Activated CD4-positive, alpha-beta T cell treated with anti-CD3 and anti-CD28 coated beads for 24 hours (primary cell): ENCODE measurements at regions not wholly inside any gene's neighbourhood (a gene's known extent, or its start where the extent isn't known, plus 50 kb on each side); places are given as distances from the start of the nearest gene placed in this dataset.
"Not testable (repeated sequence)": the region's sequence is repeated elsewhere in the genome, so short reads cannot be mapped to it uniquely, and the experiment has no call there.

Experiments
- DNase-seq, 2 donors: peaks; one replicate each; pipeline ENCODE4 v3.0.0-alpha.2; 2020; ENCODE audit warnings: low read depth in 2 of 2

DNA sequence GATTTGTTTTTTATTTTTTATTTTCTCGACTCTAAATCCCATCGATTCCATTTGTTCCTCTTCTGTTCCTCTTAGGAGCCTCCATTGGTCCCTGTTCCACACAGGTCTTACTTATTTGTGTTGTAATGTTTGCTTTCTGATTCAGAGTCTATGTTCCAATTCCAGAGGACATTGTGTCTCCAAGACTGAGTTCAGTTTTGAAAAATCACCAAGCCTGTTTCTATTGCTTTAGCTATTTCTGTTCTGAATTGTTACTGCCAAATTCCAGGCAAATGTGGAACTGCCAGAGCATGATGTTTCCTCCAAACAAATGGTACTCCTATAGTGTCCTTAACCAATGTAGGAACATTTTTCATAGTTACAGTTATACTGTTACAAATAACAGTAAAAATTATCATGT, 270.9 kb upstream of the SPTLC3 start:
- DNase-seq = no peak

DNA sequence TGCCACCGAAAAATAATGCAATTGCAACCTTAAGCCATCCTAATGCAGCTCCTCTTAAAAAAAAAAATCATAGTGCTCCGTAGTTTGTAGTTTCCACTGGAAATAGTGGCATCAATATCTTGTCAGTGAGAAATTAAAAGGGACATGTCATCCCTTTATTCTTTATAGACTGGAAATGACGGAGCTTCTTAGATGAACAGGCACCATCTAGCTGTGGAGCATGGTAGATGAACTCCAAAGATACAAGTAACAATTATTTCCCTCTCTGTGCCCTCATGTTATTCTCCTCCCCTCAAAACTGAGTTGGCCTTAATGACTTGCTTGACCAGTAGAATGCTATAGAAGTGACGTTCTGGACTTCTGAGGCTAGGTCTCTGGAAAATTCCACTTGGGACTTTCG, 268.1 kb upstream of the SPTLC3 start:
- no peak for DNase-seq

DNA sequence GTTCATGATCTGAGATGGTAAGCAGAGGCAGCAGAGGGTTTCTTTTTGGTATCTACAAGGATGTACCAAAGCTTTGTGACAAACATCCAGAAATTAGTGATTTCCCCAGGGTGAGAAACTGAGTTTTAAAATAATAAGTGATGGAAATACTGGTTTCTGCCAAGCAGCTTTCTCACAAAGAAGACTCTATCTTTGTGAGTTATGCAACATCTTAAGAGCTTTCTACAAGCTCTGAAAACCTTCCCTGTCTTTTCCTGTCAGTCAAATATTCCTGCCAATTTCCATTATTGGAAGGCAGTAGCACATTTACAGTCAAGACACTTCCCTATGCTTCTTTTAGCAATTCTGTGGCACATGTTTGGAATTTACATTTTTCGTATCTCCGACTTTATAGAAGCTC, 264.7 kb upstream of the SPTLC3 start:
- DNase-seq = no peak

GRCh38 chr20:12748359-12748994, 260.3 kb upstream of the SPTLC3 start:
- DNase-seq = no peak

- no peak for DNase-seq
These were observed 258.6 kb upstream of the SPTLC3 start for GRCh38 chr20:12750221-12750620.

GRCh38 chr20:12752900-12753693, 255.7 kb upstream of the SPTLC3 start:
- not testable (repeated sequence) for DNase-seq

DNA sequence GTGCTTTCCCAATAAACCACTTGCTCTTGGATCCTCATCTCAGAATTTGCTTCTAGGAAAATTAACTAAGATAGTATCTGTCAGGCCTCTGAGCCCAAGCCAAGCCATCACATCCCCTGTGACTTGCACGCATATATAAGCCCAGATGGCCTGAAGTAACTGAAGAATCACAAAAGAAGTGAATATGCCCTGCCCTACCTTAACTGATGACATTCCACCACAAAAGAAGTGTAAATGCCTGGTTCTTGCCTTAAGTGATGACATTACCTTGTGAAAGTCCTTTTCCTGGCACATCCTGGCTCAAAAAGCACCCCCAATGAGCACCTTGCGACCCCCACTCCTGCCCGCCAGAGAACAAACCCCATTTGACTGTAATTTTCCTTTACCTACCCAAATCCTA, 255.0 kb upstream of the SPTLC3 start:
- not testable (repeated sequence) for DNase-seq

- not testable (repeated sequence) for DNase-seq
These were observed 249.3 kb upstream of the SPTLC3 start for GRCh38 chr20:12759493-12759892.

DNA sequence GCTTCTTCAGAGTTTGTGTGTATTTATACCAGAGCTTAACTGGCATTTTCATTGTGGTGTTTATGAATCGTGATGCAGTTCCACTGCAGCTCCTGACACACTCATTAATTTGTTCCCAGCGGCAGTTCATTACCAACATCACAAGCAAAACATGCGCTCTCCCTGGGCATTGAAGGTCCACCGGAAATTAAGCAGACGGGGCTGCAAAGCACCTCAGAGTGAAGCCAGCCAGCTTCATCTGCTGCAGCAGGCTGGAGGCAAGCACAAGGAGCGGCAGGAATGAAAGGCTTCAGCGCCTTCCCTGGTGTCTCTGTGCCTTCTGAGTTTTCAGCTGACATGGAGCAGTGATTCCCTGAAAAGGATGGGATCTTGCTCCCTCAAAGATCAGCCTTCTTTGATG, 246.0 kb upstream of the SPTLC3 start:
- DNase-seq = no peak

DNA sequence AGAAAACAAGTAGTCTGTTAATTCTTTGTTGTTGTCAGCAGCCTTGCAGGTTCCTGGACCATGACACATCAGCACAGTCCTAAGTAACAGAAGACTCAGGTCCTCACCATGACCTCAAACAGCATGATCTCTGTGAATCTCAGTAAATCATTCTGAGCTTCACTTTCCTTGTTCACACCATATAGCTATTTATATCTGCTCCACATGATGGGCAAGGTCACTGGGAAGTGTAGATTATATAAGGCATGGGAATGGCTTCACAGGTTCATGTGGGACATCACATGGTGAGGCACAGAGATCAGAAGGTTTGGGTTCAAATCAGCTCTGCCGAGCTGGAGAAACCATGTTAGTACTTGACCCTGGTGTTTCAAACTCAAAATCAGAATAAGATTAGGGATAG, 245.4 kb upstream of the SPTLC3 start:
- DNase-seq = no peak

GRCh38 chr20:12764053-12764452, 244.7 kb upstream of the SPTLC3 start:
- DNase-seq = no peak

DNA sequence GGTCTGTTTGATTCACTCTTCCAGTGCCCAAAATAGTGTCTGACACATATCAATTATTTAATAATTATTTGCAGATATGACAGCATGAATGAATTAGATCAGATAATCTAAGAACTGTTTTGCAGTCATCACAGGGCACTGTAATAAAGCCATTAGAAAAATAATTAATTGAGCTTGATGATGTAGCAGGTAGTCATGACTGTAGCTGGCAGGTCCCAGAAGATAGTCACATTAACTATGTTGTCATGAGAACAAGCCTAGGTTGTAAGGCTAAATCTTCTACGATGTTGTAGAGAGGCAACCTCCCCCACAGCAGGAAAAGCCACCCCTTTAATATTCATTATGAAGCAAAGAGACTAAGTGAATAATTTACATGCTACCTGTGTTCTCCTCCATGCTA, 243.9 kb upstream of the SPTLC3 start:
- DNase-seq = no peak

DNA sequence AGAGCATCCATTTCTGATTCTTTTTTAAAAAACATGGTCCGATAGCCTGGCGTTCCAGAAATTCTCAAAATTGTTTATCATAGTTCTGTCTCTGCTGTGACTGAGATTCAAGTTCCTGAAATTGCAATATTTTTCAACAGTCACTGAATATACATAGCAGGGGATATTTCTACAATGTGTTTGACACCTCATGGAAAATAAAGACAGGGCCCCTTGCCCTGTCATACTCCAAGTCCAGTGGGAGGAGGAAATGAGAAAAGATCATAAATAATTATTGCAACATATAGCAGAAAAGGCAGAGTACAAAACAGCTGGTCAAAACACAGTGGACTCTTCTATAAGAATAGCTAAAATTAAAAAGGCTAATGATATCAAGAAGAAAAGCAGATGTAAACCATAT, 234.8 kb upstream of the SPTLC3 start:
- no peak for DNase-seq

DNA sequence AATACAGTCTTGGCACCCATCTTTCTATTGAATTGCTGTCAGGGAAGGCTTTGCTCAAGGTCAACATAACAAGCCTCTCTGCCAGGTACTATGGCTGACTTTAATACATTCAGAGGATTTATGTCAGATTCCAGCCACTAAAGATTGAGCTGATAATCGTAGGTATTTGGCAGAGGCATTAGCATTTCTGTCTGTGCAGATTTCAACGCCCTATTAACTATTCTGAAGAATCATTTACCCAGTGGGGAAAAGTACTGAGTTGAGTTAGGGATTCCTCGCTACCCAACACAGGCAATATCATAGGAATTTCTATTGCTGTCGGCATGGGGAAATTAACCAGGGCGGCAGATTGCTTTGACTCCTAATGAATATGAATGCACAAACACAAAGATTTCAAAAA, 233.7 kb upstream of the SPTLC3 start:
- DNase-seq = no peak

GRCh38 chr20:12777016-12777415, 231.8 kb upstream of the SPTLC3 start:
- DNase-seq = no peak

DNA sequence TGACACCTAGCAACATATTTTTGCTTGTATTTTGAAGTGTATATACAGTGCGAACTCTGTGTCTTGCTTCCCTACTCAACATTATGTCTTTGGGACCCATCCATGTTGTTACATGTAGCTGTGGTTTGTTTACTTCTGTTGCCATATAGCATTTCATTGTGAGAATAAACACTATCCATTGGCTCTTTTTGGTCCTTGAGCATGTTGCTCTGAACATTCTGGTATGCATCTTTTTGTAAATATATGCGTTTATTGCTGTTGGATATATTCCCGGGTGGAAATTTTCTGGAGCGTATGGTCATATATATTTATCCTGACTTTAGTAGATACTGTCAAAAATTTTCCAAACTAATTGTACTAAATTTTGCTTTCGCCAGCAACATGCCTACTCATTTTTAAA, 222.5 kb upstream of the SPTLC3 start:
- no peak for DNase-seq

DNA sequence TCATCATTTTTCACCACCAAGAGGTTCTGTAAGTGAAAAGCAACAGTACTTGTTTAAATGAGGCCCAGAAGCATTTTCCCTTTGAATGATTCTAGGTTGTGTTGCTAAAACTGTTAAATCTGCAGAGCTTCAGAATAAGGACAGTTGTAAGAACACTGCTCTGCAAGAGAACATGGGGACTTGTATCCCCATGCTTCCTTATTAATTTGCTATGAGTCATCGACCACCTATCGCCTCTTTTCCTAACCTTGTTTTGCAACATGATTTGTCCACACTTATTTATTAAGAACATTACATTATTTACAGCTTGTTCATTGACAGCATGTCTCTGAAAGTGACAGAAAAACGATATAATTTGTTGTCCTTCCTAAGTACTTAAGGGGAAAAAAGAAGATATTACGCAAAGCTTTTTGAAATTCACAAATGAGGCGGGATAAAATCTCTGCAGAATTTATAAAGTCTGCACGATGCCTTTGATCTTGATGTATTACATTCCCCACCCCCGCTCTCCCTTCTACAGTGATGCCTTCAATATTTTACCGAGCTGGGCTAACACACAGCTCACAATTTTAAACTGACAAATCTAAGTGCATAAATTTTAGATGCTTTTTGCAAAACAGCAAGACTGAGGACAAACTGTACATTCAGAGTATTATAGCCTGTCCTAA, 220.0 kb upstream of the SPTLC3 start:
- no peak for DNase-seq

- no peak for DNase-seq
These were observed 217.9 kb upstream of the SPTLC3 start for GRCh38 chr20:12790859-12791258.

DNA sequence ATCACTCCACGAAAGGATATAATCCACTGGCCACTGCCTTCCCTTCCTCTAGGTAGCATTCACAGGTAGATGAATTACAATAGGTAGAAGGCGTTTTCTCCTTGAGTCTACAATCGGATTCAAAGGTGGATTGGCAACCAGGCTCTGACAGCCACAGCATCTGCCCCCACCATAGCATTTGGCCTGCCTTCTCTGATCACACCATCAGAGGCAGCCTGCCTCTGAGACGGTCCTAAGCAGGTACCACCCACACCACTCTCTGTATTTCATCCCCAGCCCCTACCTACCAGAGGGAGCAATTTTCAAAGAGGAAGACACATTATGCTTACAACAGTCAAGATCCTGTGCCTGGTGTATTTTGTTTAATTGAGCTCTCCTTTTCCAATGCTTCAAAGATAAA, 210.5 kb upstream of the SPTLC3 start:
- no peak for DNase-seq

- DNase-seq = no peak
These were observed 200.7 kb upstream of the SPTLC3 start for GRCh38 chr20:12808006-12808567.

- DNase-seq = no peak
These were observed 193.5 kb upstream of the SPTLC3 start for GRCh38 chr20:12815231-12815768.

GRCh38 chr20:12815778-12816408, 192.9 kb upstream of the SPTLC3 start:
- no peak for DNase-seq
